PC-3 (cell line): ENCODE measurements at regions not wholly inside any gene's neighbourhood (a gene's known extent, or its start where the extent isn't known, plus 50 kb on each side); places are given as distances from the start of the nearest gene placed in this dataset.

Experiments
- ATAC-seq: fragments of 200-7000 bp; cut with Tn5 transposase; 2 replicates; pipeline ENCODE4 v1.9.1; 2020; ENCODE audit warnings: mild to moderate bottlenecking, moderate library complexity
- BruUV-seq: library from RNA; stranded (reverse); fragments of 400-500 nt; replicated peaks from 2 replicates; lab custom pipeline; 2021; lab: Mats Ljungman, UMichigan
- CTCF ChIA-PET: fragments of 300-600 bp; sonication (Branson Sonifier 250); formaldehyde crosslinking; loops from one replicate; lab custom pipeline; 2022; ENCODE audit warnings: antibody characterized with exemption; lab: Charles Lee
- POLR2A ChIA-PET: fragments of 300-600 bp; sonication (Branson Sonifier 250); formaldehyde crosslinking; loops from one replicate; lab custom pipeline; 2022; ENCODE audit warnings: antibody characterized with exemption; ENCODE audit not compliant: unreplicated experiment; lab: Charles Lee
- DNase-seq: peaks from one replicate; pipeline ENCODE4 v3.0.0-alpha.2; 2015
- H2AFZ ChIP-seq: fragments of 300-600 bp; sonication (generic); 2 replicates; pipeline ENCODE4 v1.6.0; 2016; ENCODE audit warnings: antibody characterized with exemption, low read length
- H3F3A ChIP-seq: fragments of 300-600 bp; sonication (generic); one replicate; pipeline ENCODE4 v1.6.0; 2017; ENCODE audit warnings: antibody characterized with exemption, low read length, control low read depth, mild to moderate bottlenecking; ENCODE audit not compliant: unreplicated experiment
- H3K27ac ChIP-seq: fragments of 300-600 bp; sonication (generic); 2 replicates; pipeline ENCODE4 v1.5.1; 2016; ENCODE audit warnings: mild to moderate bottlenecking, low read length
- H3K27me3 ChIP-seq: fragments of 300-600 bp; sonication (generic); 2 replicates; pipeline ENCODE4 v1.6.1; 2016; ENCODE audit warnings: low read length, mixed read lengths
- H3K36me3 ChIP-seq: fragments of 300-600 bp; sonication (generic); 2 replicates; pipeline ENCODE4 v1.6.1; 2016; ENCODE audit warnings: low read depth, mixed run types, low read length, mixed read lengths
- H3K4me1 ChIP-seq: fragments of 300-600 bp; sonication (generic); 2 replicates; pipeline ENCODE4 v1.5.1; 2016; ENCODE audit warnings: low read length; ENCODE audit not compliant: insufficient read depth
- H3K4me2 ChIP-seq: fragments of 300-600 bp; sonication (generic); 2 replicates; pipeline ENCODE4 v1.6.0; 2016; ENCODE audit warnings: low read length
- H3K4me3 ChIP-seq: fragments of 300-600 bp; sonication (generic); 2 replicates; pipeline ENCODE4 v1.5.1; 2016; ENCODE audit warnings: mild to moderate bottlenecking, low read length, mixed read lengths
- H3K79me2 ChIP-seq: fragments of 300-600 bp; sonication (generic); 2 replicates; pipeline ENCODE4 v1.6.1; 2017; ENCODE audit warnings: low read length, mixed read lengths
- H3K9ac ChIP-seq: fragments of 300-600 bp; sonication (generic); 2 replicates; pipeline ENCODE4 v1.6.0; 2016; ENCODE audit warnings: mild to moderate bottlenecking, low read length
- H3K9me2 ChIP-seq: fragments of 300-600 bp; sonication (generic); replicated peaks from 2 replicates; pipeline ENCODE4 v1.6.1; 2016; ENCODE audit warnings: mixed run types, low read length, mixed read lengths
- H3K9me3 ChIP-seq: fragments of 300-600 bp; sonication (generic); 2 replicates; pipeline ENCODE4 v1.6.1; 2016; ENCODE audit warnings: low read length, mixed read lengths
- H4K20me1 ChIP-seq: fragments of 300-600 bp; sonication (generic); 2 replicates; pipeline ENCODE4 v1.6.1; 2016; ENCODE audit warnings: low read length, mixed read lengths
- CTCF ChIP-seq: fragments of 300-600 bp; sonication (generic); conservative IDR thresholded peaks from 2 replicates; pipeline ENCODE4 v1.5.1; 2017; ENCODE audit warnings: antibody characterized with exemption, low read depth, mild to moderate bottlenecking, low read length
- EZH2 ChIP-seq: fragments of 300-600 bp; sonication (generic); IDR thresholded peaks from one replicate; pipeline ENCODE4 v1.6.1; 2017; ENCODE audit warnings: antibody characterized with exemption, mild to moderate bottlenecking, low read length; ENCODE audit not compliant: unreplicated experiment
- EZH2phosphoT487 ChIP-seq: fragments of 300-600 bp; sonication (generic); IDR thresholded peaks from 2 replicates; pipeline ENCODE4 v1.6.1; 2018; ENCODE audit warnings: mild to moderate bottlenecking, antibody characterized with exemption, low read length, borderline replicate concordance
- intact Hi-C: fragments of 100-400 bp; cut with micrococcal nuclease; formaldehyde crosslinking; loops from 2 replicates; pipeline ENCODE4 v1.9.0; 2023

DNA sequence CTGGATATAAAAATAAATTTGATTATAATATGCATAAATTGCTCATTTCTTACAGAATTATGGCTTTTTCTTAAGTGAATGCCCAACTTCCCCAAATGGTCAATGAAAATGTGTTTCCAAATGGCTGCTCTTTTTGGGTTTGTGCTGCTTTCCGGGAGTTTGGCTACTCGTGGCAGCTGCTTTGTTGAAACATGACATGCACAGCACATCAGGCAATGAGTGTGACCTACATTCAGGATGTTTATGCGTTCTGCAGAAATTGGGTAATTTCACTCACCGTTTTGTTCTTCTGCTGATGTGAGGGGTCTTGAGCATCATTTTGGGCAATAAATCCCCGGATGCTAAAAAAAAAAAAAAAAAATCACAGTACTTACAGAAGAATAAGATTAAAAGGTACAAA, 825.0 kb upstream of the KLHL29 start:
- Histone ChIP-seq H3K9ac (no peak overlapping the region), H3K9me2 (no peaks in the 10 kb centered on the region), H3K4me1 (no peaks in the 10 kb centered on the region), H3K36me3 (no peaks in the 10 kb centered on the region), H3K4me3 (no peak overlapping the region), H4K20me1 (no peaks in the 10 kb centered on the region), H3K27ac (no peak overlapping the region), H3K79me2 (no peaks in the 10 kb centered on the region), H3K4me2 (no peak overlapping the region), H3K9me3 (0 out of 2 replicates have a peak, but pooled peaks cover 7% of the 10 kb centered on the region), H3F3A (no peaks in the 10 kb centered on the region), H3K27me3 (no peaks in the 10 kb centered on the region), H2AFZ (no peak overlapping the region)
- CTCF ChIA-PET: no interaction called here
- intact Hi-C loops: loop anchor here (5.0 kb wide), 1 partner anchor 317 kb away; no protein-coding TSS in a partner anchor
- ATAC-seq (no peak), DNase-seq (no peak)
- TF ChIP-seq EZH2 (no peak), EZH2phosphoT487 (no peak), CTCF (no peak)
- POLR2A ChIA-PET: no interaction called here
- no TSS peak for BruUV-seq

GRCh38 chr2:22579341-22579740, 805.6 kb upstream of the KLHL29 start:
- no peaks in the 10 kb centered on the region for H3K79me2 ChIP-seq
- no peak overlapping the region for H2AFZ ChIP-seq
- ChIA-PET POLR2A (no interaction called here), CTCF (no interaction called here)
- no peaks in the 10 kb centered on the region for H3K36me3 ChIP-seq
- no peaks in the 10 kb centered on the region for H3K4me1 ChIP-seq
- H4K20me1 ChIP-seq: no peaks in the 10 kb centered on the region
- BruUV-seq: no TSS peak
- no peak overlapping the region for H3K4me3 ChIP-seq
- H3K27ac ChIP-seq: no peak overlapping the region
- peaks cover 14% of the 10 kb centered on the region for H3K9me3 ChIP-seq
- no peak for DNase-seq
- no peaks in the 10 kb centered on the region for H3K27me3 ChIP-seq
- H3K9ac ChIP-seq: no peak overlapping the region
- no peaks in the 10 kb centered on the region for H3K9me2 ChIP-seq
- TF ChIP-seq EZH2: no peak
- no peak for TF ChIP-seq EZH2phosphoT487
- TF ChIP-seq CTCF: no peak
- no peaks in the 10 kb centered on the region for H3F3A ChIP-seq
- intact Hi-C loops: no loop called here
- no peak overlapping the region for H3K4me2 ChIP-seq
- no peak for ATAC-seq

GRCh38 chr2:22582107-22582506, 802.9 kb upstream of the KLHL29 start:
- no peak for TF ChIP-seq EZH2
- no peak for TF ChIP-seq CTCF
- TF ChIP-seq EZH2phosphoT487: no peak
- Histone ChIP-seq H3K27ac (no peak overlapping the region), H3K36me3 (no peaks in the 10 kb centered on the region), H3K9ac (no peak overlapping the region), H3K4me2 (no peak overlapping the region), H2AFZ (no peak overlapping the region), H3K79me2 (no peaks in the 10 kb centered on the region), H3K9me3 (peaks cover 15% of the 10 kb centered on the region), H3K9me2 (no peaks in the 10 kb centered on the region), H3K4me1 (no peaks in the 10 kb centered on the region), H4K20me1 (no peaks in the 10 kb centered on the region), H3K4me3 (no peak overlapping the region), H3F3A (no peaks in the 10 kb centered on the region), H3K27me3 (no peaks in the 10 kb centered on the region)
- BruUV-seq: no TSS peak
- CTCF ChIA-PET: no interaction called here
- DNase-seq: no peak
- intact Hi-C loops: no loop called here
- POLR2A ChIA-PET: no interaction called here
- ATAC-seq: no peak
